ENCODE measurements at regions not wholly inside any gene's neighbourhood (a gene's known extent, or its start where the extent isn't known, plus 50 kb on each side); places are given as distances from the start of the nearest gene placed in this dataset.
"Not testable (repeated sequence)": the region's sequence is repeated elsewhere in the genome, so short reads cannot be mapped to it uniquely, and the experiment has no call there.

GRCh38 chr20:43404878-43405277 lies 52.8 kb upstream of the SRSF6 start:
- DNase-seq, result no peak

GRCh38 chr20:43400882-43401281 lies 56.8 kb upstream of the SRSF6 start:
- DNase-seq, result not testable (repeated sequence)

- no peak for DNase-seq
Observed at GRCh38 chr20:43398676-43399324, 58.9 kb upstream of the SRSF6 start.

- DNase-seq, result no peak
Observed at GRCh38 chr20:43397147-43397546, 60.5 kb upstream of the SRSF6 start.

GRCh38 chr20:43393052-43393451 lies 64.6 kb upstream of the SRSF6 start:
- DNase-seq, result no peak

GRCh38 chr20:43392561-43392960 lies 65.1 kb upstream of the SRSF6 start:
- DNase-seq, result no peak

GRCh38 chr20:43389839-43390626 lies 67.7 kb upstream of the SRSF6 start:
- peak in 3 of 51 donors; percentile 0 to 4 (median 2) for DNase-seq

- no peak for DNase-seq
Observed at GRCh38 chr20:43389211-43389610, 68.5 kb upstream of the SRSF6 start.

- peak in 3 of 51 donors; percentile 1 to 50 (median 2) for DNase-seq
Observed at GRCh38 chr20:43388268-43389002, 69.3 kb upstream of the SRSF6 start.

- DNase-seq, result no peak
Observed at GRCh38 chr20:43387737-43388136, 70.0 kb upstream of the SRSF6 start.

- DNase-seq, result no peak
Observed at GRCh38 chr20:43386878-43387277, 70.8 kb upstream of the SRSF6 start.

- DNase-seq, result no peak
Observed at GRCh38 chr20:43385914-43386313, 71.8 kb upstream of the SRSF6 start.

GRCh38 chr20:43384101-43384940 lies 73.4 kb upstream of the SRSF6 start:
- no peak for DNase-seq

GRCh38 chr20:43383026-43383795 lies 74.5 kb upstream of the SRSF6 start:
- no peak for DNase-seq

- DNase-seq, result not testable (repeated sequence)
Observed at GRCh38 chr20:43382135-43382534, 75.6 kb upstream of the SRSF6 start.

- not testable (repeated sequence) for DNase-seq
Observed at GRCh38 chr20:43381533-43381932, 76.2 kb upstream of the SRSF6 start.

GRCh38 chr20:43379239-43379917 lies 78.3 kb upstream of the SRSF6 start:
- DNase-seq, result no peak

GRCh38 chr20:43376831-43377230 lies 80.9 kb upstream of the SRSF6 start:
- DNase-seq, result no peak

- no peak for DNase-seq
Observed at GRCh38 chr20:43375591-43375990, 82.1 kb upstream of the SRSF6 start.

GRCh38 chr20:43372051-43372450 lies 85.6 kb upstream of the SRSF6 start:
- DNase-seq, result no peak
